HEK293 (cell line): ENCODE measurements at regions not wholly inside any gene's neighbourhood (a gene's known extent, or its start where the extent isn't known, plus 50 kb on each side); places are given as distances from the start of the nearest gene placed in this dataset.

Source experiments
- CTCF ChIA-PET: fragments of 350-600 bp; formaldehyde crosslinking; extraction: SDS; loops from one replicate; lab custom pipeline; 2021; ENCODE audit warnings: antibody characterized with exemption; lab: Yijun Ruan, JAX
- POLR2A ChIA-PET: fragments of 300-600 bp; formaldehyde crosslinking; extraction: SDS; loops from one replicate; lab custom pipeline; 2020; ENCODE audit warnings: antibody characterized with exemption, inconsistent platforms; lab: Yijun Ruan, JAX
- H3K27ac ChIP-seq: fragments of 200-500 bp; sonication (Bioruptor generic); 2 replicates; pipeline ENCODE4 v1.5.1; 2014; ENCODE audit warnings: low read depth, low read length, control low read depth, inconsistent platforms; ENCODE audit errors: extremely low read depth
- H3K36me3 ChIP-seq, 2 experiments: fragments of 200-500 bp in 1 of 2; sonication (Bioruptor generic) in 1 of 2; 1 replicate in 1 of 2; 2 replicates in 1 of 2; pipeline ENCODE4 v1.5.1; 2014 to 2017; ENCODE audit warnings: inconsistent platforms in 2 of 2, low read length in 2 of 2; ENCODE audit not compliant: control insufficient read depth in 2 of 2, insufficient read depth in 1 of 2
- H3K4me1 ChIP-seq: fragments of 200-500 bp; sonication (Bioruptor generic); 2 replicates; pipeline ENCODE4 v1.5.1; 2014; ENCODE audit warnings: mild to moderate bottlenecking, low read length, inconsistent platforms; ENCODE audit not compliant: control insufficient read depth, insufficient read depth
- H3K4me3 ChIP-seq: 2 replicates; pipeline ENCODE4 v1.5.1; 2011; ENCODE audit warnings: low read depth, mild to moderate bottlenecking, control low read depth, low read length, moderate library complexity
- H3K9me3 ChIP-seq: fragments of 200-500 bp; sonication (Bioruptor generic); 2 replicates; pipeline ENCODE4 v1.5.1; 2014; ENCODE audit warnings: low read depth, low read length, inconsistent platforms; ENCODE audit not compliant: control insufficient read depth, insufficient read depth
- GFI1B ChIP-seq: fragments of 450-650 bp; formaldehyde crosslinking; IDR thresholded peaks from 2 replicates; pipeline ENCODE4 v1.5.1; 2016; ENCODE audit warnings: missing biosample characterization, missing genetic modification characterization
- GLI4 ChIP-seq: fragments of 450-650 bp; formaldehyde crosslinking; IDR thresholded peaks from 2 replicates; pipeline ENCODE4 v1.5.1; 2016; ENCODE audit warnings: missing biosample characterization, missing genetic modification characterization
- KLF1 ChIP-seq: fragments of 450-650 bp; formaldehyde crosslinking; IDR thresholded peaks from 2 replicates; pipeline ENCODE4 v1.5.1; 2016; ENCODE audit warnings: missing biosample characterization, missing genetic modification characterization
- YY2 ChIP-seq: fragments of 450-650 bp; formaldehyde crosslinking; IDR thresholded peaks from 2 replicates; pipeline ENCODE4 v1.5.1; 2016; ENCODE audit warnings: missing biosample characterization, missing genetic modification characterization
- ZBTB17 ChIP-seq: fragments of 450-650 bp; formaldehyde crosslinking; IDR thresholded peaks from 2 replicates; pipeline ENCODE4 v1.5.1; 2016; ENCODE audit warnings: missing biosample characterization, missing genetic modification characterization
- ZNF214 ChIP-seq: fragments of 450-650 bp; formaldehyde crosslinking; IDR thresholded peaks from 2 replicates; pipeline ENCODE4 v1.5.1; 2017; ENCODE audit warnings: missing biosample characterization, mild to moderate bottlenecking, missing genetic modification characterization, borderline replicate concordance
- ZNF302 ChIP-seq: fragments of 450-650 bp; formaldehyde crosslinking; IDR thresholded peaks from 2 replicates; pipeline ENCODE4 v1.5.1; 2016; ENCODE audit warnings: missing biosample characterization, missing genetic modification characterization, low read depth
- ZNF350 ChIP-seq: fragments of 450-650 bp; formaldehyde crosslinking; IDR thresholded peaks from 2 replicates; pipeline ENCODE4 v1.5.0; 2017; ENCODE audit warnings: missing biosample characterization, mild to moderate bottlenecking, missing genetic modification characterization
- ZNF354C ChIP-seq: fragments of 450-650 bp; formaldehyde crosslinking; IDR thresholded peaks from 2 replicates; pipeline ENCODE4 v1.5.1; 2016; ENCODE audit warnings: missing biosample characterization, missing genetic modification characterization, low read depth, borderline replicate concordance
- ZNF394 ChIP-seq: fragments of 450-650 bp; formaldehyde crosslinking; IDR thresholded peaks from 2 replicates; pipeline ENCODE4 v1.5.1; 2016; ENCODE audit warnings: missing biosample characterization, missing genetic modification characterization, mild to moderate bottlenecking, moderate library complexity, borderline replicate concordance
- ZNF398 ChIP-seq: fragments of 450-650 bp; formaldehyde crosslinking; IDR thresholded peaks from 2 replicates; pipeline ENCODE4 v1.5.1; 2017; ENCODE audit warnings: missing biosample characterization, missing genetic modification characterization
- ZNF510 ChIP-seq: fragments of 450-650 bp; formaldehyde crosslinking; IDR thresholded peaks from 2 replicates; pipeline ENCODE4 v1.5.1; 2018; ENCODE audit warnings: mild to moderate bottlenecking, missing genetic modification characterization, missing biosample characterization; ENCODE audit not compliant: insufficient replicate concordance
- ZNF518A ChIP-seq: fragments of 450-650 bp; formaldehyde crosslinking; conservative IDR thresholded peaks from 2 replicates; pipeline ENCODE4 v1.5.1; 2016; ENCODE audit warnings: low read depth, missing biosample characterization, missing genetic modification characterization
- ZNF530 ChIP-seq: fragments of 450-650 bp; formaldehyde crosslinking; IDR thresholded peaks from 2 replicates; pipeline ENCODE4 v1.5.1; 2016; ENCODE audit warnings: low read depth, missing biosample characterization, missing genetic modification characterization
- ZNF571 ChIP-seq: fragments of 450-650 bp; formaldehyde crosslinking; IDR thresholded peaks from 2 replicates; pipeline ENCODE4 v1.5.0; 2017; ENCODE audit warnings: missing biosample characterization, missing genetic modification characterization
- ZNF600 ChIP-seq: fragments of 450-650 bp; formaldehyde crosslinking; IDR thresholded peaks from 2 replicates; pipeline ENCODE4 v1.5.1; 2016; ENCODE audit warnings: missing biosample characterization, missing genetic modification characterization
- ZNF624 ChIP-seq: fragments of 450-650 bp; formaldehyde crosslinking; IDR thresholded peaks from 2 replicates; pipeline ENCODE4 v1.5.1; 2017; ENCODE audit warnings: missing biosample characterization, missing genetic modification characterization
- ZNF654 ChIP-seq: fragments of 450-650 bp; formaldehyde crosslinking; IDR thresholded peaks from 2 replicates; pipeline ENCODE4 v1.5.1; 2016; ENCODE audit warnings: low read depth, missing biosample characterization, missing genetic modification characterization
- ZNF701 ChIP-seq: fragments of 450-650 bp; formaldehyde crosslinking; IDR thresholded peaks from 2 replicates; pipeline ENCODE4 v1.5.1; 2016; ENCODE audit warnings: missing biosample characterization, missing genetic modification characterization
- ZSCAN16 ChIP-seq: fragments of 450-650 bp; formaldehyde crosslinking; IDR thresholded peaks from 2 replicates; pipeline ENCODE4 v1.5.1; 2016; ENCODE audit warnings: missing biosample characterization, missing genetic modification characterization
- ZSCAN30 ChIP-seq: fragments of 450-650 bp; IDR thresholded peaks from 2 replicates; pipeline ENCODE4 v1.5.1; 2018; ENCODE audit warnings: missing biosample characterization, mild to moderate bottlenecking, missing genetic modification characterization, moderate library complexity
- TF ChIP-seq, protein P1 (sequence below): fragments of 450-650 bp; formaldehyde crosslinking; IDR thresholded peaks from 2 replicates; pipeline ENCODE4 v1.5.1; 2016; ENCODE audit warnings: missing biosample characterization, missing genetic modification characterization, low read depth
- TF ChIP-seq, protein P2 (sequence below): fragments of 450-650 bp; formaldehyde crosslinking; IDR thresholded peaks from 2 replicates; pipeline ENCODE4 v1.5.1; 2016; ENCODE audit warnings: missing biosample characterization, missing genetic modification characterization

DNA sequence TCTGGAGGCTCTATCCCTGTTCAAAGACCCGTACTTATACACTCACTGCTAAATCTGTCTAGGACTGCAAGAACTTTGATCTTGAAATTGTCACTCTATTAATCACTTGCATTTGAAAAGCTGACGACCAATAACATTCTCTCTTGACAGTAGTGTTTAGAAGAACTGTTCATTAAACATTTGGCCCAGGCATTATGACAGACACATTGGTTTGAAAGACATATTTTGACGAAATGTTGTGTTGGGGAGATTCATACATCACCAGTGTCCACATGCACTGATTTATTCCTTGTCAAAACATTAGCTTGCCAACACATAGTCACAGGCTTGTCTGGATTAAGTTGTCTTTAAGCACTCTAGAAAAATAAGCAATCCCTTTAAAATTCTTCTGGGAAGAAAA lies 951.3 kb downstream of the ADGRL2 start:
- H3K27ac ChIP-seq, result no peak overlapping the region
- no peak overlapping the region for H3K4me3 ChIP-seq
- TF ChIP-seq ZNF302 (tag by site-specific recombination) (no peak), YY2 (tag by site-specific recombination) (no peak), ZBTB17 (tag by site-specific recombination) (no peak), ZNF350 (tag by site-specific recombination) (no peak), ZNF398 (tag by site-specific recombination) (no peak), ZNF654 (no peak), ZNF354C (tag by site-specific recombination) (no peak), GFI1B (tag by site-specific recombination) (no peak)
- TF ChIP-seq, protein P1, sequence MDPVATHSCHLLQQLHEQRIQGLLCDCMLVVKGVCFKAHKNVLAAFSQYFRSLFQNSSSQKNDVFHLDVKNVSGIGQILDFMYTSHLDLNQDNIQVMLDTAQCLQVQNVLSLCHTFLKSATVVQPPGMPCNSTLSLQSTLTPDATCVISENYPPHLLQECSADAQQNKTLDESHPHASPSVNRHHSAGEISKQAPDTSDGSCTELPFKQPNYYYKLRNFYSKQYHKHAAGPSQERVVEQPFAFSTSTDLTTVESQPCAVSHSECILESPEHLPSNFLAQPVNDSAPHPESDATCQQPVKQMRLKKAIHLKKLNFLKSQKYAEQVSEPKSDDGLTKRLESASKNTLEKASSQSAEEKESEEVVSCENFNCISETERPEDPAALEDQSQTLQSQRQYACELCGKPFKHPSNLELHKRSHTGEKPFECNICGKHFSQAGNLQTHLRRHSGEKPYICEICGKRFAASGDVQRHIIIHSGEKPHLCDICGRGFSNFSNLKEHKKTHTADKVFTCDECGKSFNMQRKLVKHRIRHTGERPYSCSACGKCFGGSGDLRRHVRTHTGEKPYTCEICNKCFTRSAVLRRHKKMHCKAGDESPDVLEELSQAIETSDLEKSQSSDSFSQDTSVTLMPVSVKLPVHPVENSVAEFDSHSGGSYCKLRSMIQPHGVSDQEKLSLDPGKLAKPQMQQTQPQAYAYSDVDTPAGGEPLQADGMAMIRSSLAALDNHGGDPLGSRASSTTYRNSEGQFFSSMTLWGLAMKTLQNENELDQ, result no peak
- TF ChIP-seq, all 188 proteins: peak for 0
- POLR2A ChIA-PET, result no interaction called here
- CTCF ChIA-PET, result no interaction called here
- Histone ChIP-seq H3K36me3 (no peaks in the 10 kb centered on the region), H3K9me3 (no peaks in the 10 kb centered on the region), H3K4me1 (no peaks in the 10 kb centered on the region)

- Histone ChIP-seq H3K4me3 (no peak overlapping the region), H3K27ac (no peak overlapping the region), H3K9me3 (no peaks in the 10 kb centered on the region), H3K36me3 (no peaks in the 10 kb centered on the region), H3K4me1 (no peaks in the 10 kb centered on the region)
- CTCF ChIA-PET, result no interaction called here
- TF ChIP-seq GLI4 (no peak), ZNF530 (no peak), ZNF350 (tag by site-specific recombination) (no peak), ZNF701 (tag by site-specific recombination) (no peak), ZSCAN16 (tag by site-specific recombination) (no peak), KLF1 (tag by site-specific recombination) (no peak), ZSCAN30 (tag by site-specific recombination) (no peak), ZNF510 (no peak), ZNF600 (tag by site-specific recombination) (no peak), ZNF571 (no peak), ZNF518A (no peak), ZNF624 (tag by site-specific recombination) (no peak), ZNF214 (no peak), ZNF394 (tag by site-specific recombination) (no peak)
- TF ChIP-seq, protein P2, sequence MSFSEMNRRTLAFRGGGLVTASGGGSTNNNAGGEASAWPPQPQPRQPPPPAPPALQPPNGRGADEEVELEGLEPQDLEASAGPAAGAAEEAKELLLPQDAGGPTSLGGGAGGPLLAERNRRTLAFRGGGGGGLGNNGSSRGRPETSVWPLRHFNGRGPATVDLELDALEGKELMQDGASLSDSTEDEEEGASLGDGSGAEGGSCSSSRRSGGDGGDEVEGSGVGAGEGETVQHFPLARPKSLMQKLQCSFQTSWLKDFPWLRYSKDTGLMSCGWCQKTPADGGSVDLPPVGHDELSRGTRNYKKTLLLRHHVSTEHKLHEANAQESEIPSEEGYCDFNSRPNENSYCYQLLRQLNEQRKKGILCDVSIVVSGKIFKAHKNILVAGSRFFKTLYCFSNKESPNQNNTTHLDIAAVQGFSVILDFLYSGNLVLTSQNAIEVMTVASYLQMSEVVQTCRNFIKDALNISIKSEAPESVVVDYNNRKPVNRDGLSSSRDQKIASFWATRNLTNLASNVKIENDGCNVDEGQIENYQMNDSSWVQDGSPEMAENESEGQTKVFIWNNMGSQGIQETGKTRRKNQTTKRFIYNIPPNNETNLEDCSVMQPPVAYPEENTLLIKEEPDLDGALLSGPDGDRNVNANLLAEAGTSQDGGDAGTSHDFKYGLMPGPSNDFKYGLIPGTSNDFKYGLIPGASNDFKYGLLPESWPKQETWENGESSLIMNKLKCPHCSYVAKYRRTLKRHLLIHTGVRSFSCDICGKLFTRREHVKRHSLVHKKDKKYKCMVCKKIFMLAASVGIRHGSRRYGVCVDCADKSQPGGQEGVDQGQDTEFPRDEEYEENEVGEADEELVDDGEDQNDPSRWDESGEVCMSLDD (tag by site-specific recombination), result no peak
- POLR2A ChIA-PET, result no interaction called here
These were observed 932.9 kb downstream of the ADGRL2 start for GRCh38 chr1:82733645-82734044.
